ACHN (cell line): ENCODE measurements at regions not wholly inside any gene's neighbourhood (a gene's known extent, or its start where the extent isn't known, plus 50 kb on each side); places are given as distances from the start of the nearest gene placed in this dataset.

Source experiments
- DNase-seq: peaks from one replicate; pipeline ENCODE4 v3.0.0-alpha.2; 2015
- in situ Hi-C: cut with HindIII; loops from 2 replicates; pipeline ENCODE4 v1.10.0; 2017; ENCODE audit warnings: low sequenced_read_pairs, low pct_ligation_motif_present, low pct_unique_long_range_greater_than_20kb

DNA sequence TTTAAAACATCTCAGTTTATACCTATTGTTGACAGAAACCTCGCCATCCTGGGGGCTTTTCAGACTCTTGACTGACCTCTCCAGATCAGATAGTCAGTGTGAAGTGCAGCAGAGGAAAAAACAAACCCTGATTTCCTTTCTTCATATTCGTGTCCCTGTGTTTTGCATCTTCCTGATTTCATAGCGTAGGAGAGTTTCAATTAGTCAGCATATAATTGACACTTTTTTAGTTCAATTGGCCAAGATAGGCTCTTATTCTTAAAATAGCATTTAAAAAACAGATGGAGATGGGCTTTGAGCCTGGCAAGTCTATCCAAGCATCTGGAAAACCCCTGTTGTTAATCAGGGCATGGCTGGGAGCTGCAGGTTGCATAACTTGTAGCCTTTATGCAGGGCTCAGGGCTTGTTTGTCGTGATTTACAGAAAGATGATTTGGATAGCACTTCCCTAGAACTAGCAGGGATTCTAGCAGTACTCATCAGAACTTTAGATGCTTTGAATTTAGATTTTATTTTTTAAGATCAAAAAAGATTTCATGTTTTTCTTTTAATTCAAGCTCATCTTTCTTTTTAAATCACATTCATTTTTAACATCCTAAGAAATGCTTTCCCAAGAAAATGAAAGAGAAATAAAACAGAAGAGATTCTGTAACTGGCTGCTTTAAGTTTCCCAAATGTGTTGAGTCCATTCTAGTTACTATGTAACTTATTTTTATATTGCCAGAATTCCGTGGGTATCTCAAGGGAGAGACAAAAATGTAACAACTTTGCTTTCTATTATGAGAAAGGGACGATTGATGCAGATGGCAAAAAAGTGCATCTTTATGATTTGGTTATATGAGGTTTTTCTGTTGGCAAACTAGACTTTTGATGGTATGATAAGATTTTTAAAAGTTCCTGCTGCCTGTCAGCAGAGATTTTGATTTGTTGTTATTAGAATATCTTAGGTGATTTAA, 270.8 kb upstream of the FZD8 start:
- no peak for DNase-seq
- in situ Hi-C loops, result no loop called here

DNA sequence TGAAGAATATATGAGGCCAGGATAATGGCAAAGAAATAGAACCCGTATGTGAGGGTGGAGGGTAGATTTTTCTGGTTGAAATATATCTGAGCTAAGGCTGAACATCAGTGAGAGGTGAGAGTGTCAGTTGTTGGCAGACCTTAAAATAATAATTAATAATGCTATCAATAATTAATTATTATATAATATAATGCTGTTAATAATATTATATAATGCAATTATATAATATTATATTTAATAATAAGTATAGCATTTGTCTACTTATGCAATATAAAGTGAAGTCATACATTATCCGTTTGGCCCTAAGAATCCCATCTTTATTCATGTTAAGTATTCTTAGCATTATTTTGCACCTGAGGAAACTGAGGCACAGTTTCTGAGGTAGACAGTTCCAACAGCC, 269.9 kb upstream of the FZD8 start:
- in situ Hi-C loops, result no loop called here
- DNase-seq, result no peak

DNA sequence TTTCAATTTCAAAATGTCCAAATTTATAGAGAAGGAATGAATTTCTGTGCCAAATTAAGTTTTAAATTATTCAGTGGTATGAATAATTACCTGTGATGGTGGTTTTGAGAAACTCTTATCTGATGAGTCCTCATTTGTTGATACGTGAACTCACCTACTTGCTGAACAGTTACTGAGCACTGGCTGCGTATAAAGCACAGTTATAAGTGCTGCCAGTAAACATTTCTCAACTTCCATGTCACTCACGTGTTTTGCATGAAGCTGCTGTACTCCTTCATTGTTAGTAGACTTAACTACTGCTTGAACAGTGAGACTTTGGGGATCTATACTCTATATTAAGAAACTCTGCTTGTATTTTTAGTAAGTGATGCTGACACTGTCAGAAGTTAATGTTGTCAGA, 269.1 kb upstream of the FZD8 start:
- in situ Hi-C loops, result no loop called here
- no peak for DNase-seq

DNA sequence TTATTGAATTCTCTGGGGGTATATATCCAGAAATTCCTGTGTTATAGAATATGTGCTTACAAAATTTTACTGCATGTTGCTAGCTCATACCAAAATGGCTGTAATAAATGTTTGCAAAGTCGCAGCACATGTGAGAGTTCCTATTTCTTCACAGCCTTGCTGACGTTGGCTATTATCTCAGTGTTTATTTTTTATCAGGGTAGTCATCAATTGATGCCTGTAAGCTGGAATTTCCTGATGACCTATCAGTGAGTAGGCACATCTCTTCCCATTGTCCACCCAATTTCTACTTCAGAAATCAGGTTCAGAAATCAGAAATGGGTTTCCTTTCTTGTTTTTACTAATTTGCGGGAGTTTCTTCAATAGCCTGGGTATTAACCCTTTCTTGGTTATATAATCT, 268.1 kb upstream of the FZD8 start:
- in situ Hi-C loops, result no loop called here
- DNase-seq, result no peak

DNA sequence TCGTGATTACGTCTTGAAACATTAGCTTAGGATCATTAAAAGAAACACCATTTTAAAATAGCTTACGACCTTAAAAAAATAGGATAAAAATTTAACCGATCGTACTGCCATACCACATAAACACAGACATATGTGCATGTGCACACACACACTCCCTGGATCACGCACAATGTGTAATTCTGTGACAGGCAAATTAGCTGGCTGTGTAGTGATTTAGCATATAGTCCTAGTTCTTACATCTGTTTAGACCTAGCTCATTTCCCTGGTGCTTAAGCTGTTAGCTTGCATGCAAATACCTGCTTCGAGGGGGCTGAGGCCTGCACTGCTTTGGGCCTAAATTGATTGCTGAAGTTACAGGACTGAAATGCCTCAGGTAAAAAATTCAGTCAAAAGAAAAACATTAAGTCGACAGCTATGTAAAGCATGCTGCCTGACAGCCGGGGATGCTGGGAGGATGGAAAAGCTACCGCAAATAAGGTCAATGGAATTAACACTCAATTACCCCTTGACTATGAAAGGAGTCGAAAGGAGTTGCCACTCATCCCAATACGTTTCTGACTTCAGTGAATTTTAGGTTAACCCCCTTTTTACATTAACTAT, 267.1 kb upstream of the FZD8 start:
- DNase-seq, result no peak
- in situ Hi-C loops, result no loop called here

DNA sequence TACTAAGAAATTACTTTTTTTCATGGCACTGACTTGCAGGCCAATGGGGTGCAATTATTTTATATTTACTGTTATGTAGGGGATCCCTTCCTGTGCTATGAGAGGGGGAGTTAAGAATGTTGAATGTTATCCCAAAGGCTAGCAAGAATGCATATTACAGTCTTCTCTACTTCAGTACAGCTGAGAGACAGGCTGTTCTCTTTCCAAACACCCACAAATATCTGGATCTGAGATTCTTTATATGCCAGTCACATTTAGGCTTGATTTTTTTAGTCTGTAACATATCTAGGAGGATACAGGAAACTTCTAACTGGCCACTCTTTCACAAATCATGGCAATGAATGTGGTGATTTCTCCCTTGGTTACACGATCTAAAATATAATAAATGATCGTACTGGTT, 266.4 kb upstream of the FZD8 start:
- DNase-seq, result no peak
- in situ Hi-C loops, result no loop called here

DNA sequence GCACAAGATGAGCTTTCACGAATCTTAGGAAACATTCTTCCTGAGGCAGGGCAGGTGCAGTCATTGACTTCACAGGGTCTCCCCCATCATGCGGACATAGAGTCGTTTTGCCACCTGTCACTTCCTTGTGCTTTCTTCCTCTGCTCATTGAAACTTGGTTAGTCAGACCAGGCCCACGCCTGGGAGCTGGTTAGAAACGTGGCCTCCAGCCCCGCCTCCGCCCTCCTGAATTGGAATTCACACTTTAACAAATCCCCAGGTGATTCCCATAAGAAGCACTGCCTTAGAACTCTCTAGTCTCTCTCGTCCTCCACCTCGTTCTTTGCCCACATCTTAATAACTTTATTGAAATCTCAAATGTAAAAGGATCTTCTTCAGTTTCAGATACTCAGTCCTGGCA, 265.5 kb upstream of the FZD8 start:
- in situ Hi-C loops, result no loop called here
- no peak for DNase-seq

DNA sequence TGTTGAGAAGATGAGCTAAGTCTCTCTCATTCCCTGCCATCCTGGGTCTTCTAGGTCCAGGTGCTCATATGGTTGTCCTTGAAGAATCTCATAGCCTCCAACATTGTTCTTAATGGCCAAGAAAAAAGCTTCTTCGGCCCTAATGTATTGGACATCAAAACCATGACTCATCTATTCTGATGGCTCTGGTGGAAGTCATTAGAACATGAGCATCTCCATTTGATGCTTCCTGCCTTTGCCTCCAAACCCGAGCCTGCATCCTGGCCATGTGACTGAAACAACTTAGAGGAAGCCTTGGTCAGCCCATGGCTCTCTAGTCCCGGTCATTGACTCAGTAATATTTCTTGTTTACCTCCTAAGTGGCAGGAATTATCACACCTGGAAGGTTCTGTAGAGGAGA, 264.1 kb upstream of the FZD8 start:
- in situ Hi-C loops, result no loop called here
- no peak for DNase-seq

DNA sequence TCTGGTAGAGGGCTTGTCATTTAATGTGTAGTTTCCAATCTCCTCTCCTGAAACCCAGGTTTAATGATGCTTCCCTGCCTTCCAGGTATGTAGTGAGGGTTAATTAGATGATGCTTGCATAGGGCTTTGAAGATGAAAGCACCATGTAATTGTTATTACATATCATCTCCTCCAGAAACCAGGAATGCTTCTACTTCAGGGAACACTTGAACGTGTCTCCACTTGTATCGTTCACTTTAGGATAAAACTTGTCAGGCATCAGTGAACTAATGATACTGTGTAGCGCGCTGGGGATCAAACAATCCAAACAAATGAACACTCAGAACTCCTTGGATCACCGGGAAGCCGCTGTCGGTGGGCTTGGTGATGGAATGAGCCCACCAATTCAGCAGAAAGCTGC, 260.9 kb upstream of the FZD8 start:
- DNase-seq, result no peak
- in situ Hi-C loops, result no loop called here

DNA sequence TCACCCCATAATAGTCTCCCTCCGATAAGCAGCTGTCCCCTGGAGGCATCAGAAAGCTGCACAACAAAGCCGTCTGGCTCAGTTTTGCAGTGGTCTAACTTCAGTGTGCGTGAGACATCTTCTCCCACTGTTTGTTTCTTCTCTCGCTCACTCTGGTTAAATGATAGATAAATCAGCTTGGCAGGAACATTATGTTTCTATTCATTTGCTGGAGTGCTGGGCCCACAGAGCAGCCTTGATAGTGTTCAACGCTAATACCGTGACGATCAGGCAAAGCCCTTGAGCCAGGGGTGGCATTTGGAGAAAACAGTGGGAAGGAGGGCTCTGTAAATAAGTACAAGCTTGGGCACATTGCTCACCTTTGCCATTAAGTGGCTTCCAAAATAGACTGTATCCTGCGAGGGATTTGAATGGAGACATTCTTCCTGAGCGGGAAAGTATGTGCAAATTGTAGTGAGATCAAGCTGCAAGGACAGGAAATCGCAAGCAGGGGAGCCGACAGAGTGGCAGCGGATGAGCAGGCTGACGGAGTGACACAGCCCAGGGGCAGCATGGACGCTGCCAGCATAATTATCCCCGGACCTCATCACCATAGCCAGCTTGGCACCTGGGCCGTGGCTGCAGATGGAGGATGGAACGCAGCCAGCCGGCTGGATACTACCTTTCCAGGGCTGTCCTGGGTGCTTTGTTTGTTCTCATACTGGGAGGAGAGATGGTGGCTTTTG, 256.8 kb upstream of the FZD8 start:
- in situ Hi-C loops, result no loop called here
- no peak for DNase-seq

DNA sequence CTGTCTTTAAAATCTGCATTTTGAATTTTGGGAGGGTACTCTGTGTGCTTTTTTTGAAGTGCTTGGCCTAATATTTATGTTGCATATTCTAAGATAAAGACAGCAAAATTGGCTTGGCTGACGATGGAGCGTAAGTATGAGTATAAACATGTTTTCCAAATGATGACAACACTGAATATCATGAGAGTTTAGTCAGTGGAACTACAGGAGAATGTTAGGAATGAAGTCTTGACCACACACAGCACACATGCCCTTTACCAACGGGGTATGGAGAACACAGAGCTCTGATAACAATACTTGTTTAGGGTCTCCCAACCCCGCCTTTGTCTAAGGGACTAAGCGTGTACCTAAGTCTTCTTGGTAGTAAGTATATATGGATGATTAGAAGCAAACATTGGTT, 253.9 kb upstream of the FZD8 start:
- DNase-seq, result no peak
- in situ Hi-C loops, result no loop called here

DNA sequence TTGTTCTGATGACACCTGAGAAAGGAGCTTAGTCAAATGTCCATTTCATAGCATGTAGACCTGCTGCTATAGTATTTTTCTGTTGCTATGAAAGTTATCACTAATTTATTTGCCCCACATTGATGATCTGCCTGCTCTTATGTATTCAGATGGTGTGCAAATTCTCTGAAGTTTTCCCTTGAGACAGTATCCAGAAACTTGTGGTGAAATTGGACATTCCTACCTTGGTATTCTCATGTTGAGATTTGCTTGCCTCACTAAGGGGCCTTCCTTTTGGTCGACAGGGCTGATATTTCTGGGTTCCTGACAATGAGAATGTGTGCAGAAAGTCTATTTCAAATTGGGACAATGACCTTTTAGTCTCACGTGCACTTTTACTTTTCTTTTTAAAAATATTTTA, 253.2 kb upstream of the FZD8 start:
- in situ Hi-C loops, result no loop called here
- DNase-seq, result no peak

DNA sequence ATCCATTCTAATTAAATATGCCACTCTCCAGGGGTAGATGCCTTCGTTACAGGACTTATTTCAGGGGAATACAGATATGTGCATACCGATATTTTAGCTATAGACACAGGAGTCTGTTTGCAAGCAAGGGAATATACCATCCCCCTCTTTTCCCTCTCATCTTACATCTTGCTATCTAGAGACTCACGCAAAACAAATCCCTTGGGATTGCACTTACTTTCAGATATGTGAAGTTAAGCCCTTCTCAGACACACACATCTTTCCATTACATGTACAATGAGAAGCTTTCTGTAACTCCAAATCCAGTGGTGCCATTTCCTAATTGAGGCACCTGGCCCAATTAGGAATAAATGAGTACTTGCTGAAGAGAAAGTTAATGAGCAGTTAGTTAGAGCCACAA, 250.4 kb upstream of the FZD8 start:
- in situ Hi-C loops, result no loop called here
- DNase-seq, result no peak

DNA sequence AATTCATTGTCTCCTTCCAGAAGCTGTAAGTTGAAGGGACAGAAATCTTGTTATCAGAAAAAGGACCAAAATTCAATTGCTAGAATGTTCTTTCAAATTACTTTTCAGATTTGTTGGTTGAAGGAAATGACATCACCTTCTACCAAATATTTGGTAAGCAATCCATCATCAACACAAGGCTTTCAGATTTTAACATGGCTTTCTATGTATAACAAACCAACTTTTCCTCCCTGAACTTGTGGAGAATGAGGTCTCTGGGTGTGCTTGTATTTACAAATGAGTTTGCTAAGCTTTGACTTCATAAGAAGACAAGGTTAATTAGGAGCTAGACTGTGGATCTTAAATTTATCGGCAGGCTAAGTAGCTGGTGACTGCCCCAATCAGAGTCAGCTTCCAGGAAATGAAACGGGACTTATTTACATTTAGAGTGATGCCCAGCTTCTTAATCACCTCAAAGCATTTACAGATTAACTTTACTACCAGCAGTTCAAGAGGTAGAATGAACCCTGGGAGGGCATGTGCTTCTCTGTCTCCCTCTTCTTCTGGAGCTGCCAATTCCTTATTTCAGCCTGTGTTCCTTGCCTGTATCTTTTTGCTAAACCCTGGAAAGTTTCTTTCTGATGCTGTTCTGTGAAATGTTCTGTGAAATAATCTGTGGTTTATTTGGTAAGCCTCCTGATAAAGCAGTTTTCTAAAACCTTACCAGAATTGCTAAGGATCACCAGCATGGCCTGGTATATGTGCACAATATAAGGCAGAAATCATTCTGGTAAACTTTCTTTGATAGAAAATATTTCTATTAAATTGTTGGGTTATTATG, 248.8 kb upstream of the FZD8 start:
- in situ Hi-C loops, result no loop called here
- no peak for DNase-seq

DNA sequence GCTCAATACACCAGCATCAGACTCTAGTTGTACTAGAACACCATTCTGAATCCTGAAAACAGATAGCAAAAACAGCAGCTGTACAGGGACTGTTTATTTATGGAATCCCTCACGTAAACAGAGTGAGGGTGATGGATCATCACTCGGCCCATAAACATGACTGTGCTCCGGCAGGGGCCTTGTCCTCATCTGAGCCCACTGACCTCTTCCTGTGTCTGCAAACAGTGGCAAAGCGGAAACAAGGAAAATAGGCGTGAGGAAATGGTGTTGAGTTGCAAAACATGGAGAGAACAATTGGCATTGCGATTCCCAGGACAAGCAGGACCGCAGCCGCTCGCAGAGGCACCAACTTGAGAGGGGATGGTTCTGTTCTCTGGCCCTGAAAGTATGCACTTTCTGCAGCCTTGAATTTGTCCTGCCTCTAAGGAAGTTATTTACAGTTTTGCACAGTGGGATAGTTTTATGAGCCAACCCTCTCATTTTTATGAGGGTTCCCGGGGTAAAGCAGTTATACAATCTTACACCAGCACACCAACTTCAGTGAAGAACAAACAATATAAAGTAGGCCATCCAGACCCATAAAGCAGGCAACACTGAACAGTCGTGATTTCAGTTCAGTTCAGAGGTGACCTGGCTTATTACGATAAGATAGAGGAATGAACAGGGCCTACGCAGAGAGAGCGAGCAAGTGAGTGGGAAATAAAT, 248.0 kb upstream of the FZD8 start:
- in situ Hi-C loops, result no loop called here
- DNase-seq, result no peak

DNA sequence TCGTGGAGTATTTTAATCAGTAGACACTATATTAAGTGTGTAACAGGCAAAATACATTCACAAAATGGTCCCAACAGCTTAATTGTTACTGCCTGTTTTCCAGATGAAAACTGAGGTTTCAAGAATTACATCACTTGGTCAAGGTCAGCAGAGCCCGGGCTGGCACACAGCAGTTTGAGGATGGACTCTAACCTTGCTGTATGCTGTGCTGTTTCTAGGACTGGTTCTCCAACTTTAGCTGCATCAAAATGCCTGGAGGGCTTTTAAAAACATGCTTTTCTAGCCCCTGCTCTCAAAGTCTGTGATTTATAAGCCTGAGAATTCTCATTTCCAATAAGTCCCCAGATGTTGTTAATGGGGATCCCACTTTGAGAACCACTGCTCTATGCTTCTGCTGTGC, 247.1 kb upstream of the FZD8 start:
- in situ Hi-C loops, result no loop called here

DNA sequence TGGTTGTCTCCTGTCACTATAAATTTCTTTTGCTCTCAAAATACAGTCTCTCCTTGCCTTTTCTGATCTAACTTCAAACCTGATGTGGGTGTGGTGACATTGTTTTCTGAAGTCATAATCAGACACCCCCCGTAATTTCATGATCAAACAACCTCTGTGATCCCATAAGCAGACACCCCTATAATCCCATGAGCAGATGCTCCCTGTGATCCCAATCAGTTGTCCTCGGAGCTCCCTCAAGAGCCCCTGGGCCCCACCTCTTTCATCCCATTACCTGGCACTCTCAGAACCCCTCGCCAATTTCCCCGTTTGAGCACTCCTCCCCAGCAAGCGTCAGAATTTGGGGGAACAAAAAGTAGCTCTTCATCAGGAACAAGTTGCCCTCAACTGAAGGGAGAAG, 246.3 kb upstream of the FZD8 start:
- in situ Hi-C loops, result no loop called here
- no peak for DNase-seq

More for the DNA sequence above, 247.1 kb upstream of the FZD8 start:
- no peak for DNase-seq

DNA sequence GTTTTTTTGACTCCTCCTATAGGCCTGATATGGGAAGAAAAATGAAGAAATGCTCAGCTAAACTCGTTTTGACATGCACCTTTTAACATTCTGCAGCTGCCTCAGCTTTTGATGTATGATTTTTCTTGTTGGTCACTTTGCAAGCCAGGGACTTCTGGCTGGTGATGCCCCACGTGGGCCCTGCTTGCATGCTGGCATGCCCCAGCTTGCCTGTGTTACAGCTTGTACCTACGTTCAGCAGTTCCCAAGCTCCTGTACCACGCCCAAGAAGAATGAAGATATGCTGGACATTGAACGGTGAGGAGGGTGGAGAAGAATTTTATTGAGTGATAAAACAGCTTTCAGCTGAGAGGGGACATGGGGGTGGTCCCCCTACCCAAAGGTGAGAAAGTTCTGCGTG, 245.6 kb upstream of the FZD8 start:
- in situ Hi-C loops, result no loop called here
- no peak for DNase-seq
